ENCODE measurements at regions not wholly inside any gene's neighbourhood (a gene's known extent, or its start where the extent isn't known, plus 50 kb on each side); places are given as distances from the start of the nearest gene placed in this dataset.

DNA sequence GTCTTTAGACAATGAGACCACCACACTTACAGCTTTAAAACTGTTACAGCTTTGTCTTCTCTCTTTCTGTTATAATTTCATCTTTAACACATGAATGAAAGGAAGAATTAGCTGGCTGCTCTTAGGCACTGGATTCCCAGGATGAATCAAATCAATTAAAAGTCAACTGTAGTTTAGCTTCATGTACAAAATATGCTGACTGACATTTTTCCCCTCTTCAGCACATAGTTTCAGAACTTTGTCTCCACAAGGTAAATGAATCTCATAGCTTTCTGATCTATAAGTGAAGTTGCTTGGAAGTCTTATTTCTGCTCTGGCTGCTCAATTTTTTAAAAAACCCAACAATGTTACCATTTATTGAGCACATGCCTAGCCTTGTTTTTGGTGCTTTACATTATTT lies 293.8 kb downstream of the GRIN2B start:
- DNase-seq: no peak

DNA sequence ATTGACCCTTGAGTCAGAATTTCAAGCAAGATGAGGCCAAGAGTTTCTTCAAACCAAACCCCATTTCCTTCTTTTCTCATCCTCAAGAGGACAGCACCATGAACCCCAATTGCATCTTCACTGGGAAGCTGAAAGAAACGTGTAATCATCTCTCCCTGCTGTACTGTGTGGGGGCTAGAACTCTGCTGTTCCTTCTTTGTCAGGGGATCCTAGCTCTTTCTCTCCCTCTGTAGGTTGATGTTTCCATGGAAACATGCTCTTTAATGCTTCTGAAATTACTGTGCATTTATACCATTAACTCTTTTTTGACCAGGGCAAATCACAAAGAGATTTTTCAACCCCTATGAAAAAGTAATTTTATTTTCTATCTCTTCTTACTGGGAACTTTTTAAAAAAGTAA lies 295.1 kb downstream of the GRIN2B start:
- DNase-seq: peak in 1 of 51 donors; percentile 33

DNA sequence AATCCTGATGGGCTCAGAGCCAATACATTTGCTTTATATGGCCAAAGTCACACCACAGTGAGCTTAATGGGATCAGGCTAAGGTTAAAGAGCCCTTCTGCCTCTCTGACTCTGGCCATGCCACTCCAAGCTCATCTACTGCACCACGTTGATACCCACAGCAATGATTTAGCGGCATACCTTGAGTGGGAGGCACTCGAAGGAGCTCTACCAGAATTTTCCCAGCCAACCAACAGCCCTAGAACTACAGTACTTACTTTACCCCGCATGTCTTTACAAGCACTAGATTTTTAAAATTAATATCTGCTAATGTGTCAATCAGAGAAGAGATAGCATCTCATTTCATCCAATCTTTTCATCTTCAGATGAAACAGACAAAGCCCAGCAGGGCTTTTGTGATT lies 300.5 kb downstream of the GRIN2B start:
- no peak for DNase-seq

DNA sequence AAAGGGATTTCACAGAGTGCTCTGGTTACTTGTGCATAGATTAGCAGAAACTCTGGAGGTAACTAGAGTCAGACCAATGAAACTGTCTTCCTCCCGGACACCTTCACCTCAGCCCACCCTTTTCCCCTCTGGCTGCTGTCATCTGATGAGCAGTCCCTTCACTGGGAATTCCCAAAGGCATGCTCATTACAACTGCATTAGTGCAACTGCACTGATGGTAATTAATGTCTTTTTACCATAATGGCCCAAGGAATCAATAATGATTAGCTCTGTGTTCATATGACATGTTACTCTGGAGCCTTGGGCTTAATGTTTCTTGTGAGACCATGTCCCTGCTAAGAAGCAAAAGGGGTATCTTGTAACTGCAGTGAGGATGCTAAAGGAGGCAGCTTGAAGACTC lies 304.5 kb downstream of the GRIN2B start:
- no peak for DNase-seq

DNA sequence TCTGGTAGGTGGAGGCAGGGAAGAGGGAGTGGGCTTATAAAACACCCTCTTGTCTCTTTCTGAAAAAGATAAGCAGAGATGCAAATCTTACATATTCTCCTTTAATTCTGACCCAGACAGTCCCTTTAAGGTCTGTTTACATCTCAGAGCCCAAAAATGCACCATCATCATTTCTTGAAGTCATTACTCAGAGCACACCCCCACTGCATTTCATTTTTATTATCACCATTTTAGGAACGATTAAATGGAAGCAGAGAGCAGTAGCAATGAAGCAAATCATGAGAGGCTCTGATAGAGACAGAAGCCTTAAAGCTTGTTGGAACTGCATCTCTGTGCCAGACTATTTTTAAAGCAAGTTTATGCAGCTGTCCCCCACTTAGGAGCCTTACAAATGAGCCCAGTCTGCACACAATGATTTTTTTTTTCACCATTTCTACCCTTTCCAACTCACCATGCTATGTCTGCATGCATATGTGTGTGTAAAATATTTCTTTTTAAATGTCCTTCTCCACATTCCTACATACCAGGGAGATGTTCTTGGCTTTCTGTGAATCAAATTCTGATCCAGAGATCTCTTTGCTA lies 311.0 kb downstream of the GRIN2B start:
- DNase-seq: peak in 1 of 51 donors; percentile 17

DNA sequence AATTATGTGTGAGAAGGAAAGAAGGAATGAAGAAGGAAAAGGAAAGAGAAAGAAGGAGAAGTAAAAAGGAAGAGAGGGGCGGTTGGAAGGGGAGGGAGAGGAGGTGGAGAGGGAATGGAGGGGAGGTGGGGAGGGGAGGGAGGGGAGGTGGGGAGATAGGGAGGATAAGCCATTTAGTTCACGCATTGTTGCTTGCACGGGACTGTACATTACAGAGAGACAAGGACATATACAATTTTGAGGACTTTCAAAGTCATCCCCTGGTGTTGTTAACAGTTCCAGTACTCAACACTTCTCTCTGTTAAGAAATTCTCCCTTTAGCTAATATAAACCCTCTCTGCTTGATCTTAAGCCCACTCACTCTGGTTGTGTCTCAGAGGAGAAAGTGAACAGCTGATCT lies 312.5 kb downstream of the GRIN2B start:
- DNase-seq: no peak

DNA sequence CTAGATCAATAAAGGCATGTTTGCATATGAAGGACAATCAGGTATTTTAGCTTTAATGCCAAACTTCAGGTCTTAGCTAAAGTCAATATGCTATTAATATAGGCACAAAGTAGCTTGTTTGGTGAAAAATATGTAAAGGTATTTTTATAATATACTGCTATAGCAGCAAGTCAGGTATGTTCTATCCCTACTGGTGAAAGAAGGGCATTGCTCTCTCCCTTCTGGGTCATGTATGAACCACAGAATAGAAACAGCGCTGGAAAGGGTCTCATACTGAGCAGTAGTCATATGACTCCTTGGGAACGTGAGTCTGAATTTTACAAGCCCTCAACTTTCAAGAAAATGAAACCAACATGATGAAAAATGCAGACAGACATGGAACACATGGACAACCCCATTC lies 314.6 kb downstream of the GRIN2B start:
- no peak for DNase-seq

- peak in 33 of 51 donors; percentile 1 to 49 (median 23) for DNase-seq
These were observed 320.2 kb downstream of the GRIN2B start for GRCh38 chr12:13661005-13661887.

DNA sequence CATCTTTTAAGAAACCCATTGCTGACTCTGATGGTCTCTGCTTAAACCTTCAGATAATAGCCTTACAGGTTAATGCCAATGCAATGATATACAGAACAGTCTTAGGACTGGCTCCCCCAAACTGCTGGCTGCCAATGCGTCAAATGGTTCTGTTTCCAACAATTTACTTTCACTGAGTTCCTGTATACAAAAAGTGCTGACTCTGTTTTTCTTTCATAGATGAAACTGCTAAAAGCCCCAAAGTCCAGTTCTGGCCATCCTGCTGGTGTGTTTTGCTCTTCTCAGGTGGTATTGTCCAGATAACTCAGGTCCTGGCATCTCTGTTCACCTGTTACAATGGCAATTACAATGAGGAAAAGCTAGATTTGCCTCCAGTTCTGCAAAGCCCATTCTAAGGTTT lies 326.9 kb downstream of the GRIN2B start:
- DNase-seq: no peak

DNA sequence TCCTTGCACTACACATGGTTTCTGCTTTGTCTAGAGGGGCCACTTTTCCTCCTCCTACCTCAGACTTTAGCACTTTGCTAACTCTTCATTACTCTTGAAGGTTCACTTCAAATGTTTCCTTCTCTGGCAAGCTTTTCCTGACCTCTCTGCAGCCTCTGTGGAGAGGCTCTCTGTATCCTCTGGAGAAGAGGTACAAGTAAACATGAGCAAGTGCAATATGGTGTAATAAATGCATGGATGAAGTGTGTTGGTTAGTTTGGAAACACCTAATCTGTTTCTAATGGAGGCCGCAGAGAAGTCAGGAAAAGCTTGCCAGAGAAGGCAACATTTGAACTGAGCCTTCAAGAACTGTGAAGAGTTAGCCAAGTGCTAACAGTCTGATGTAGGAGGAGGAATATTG lies 329.3 kb downstream of the GRIN2B start:
- no peak for DNase-seq

- no peak for DNase-seq
These were observed 345.7 kb downstream of the GRIN2B start for GRCh38 chr12:13635709-13636108.

GRCh38 chr12:13631873-13632272 lies 349.5 kb downstream of the GRIN2B start:
- peak in 9 of 51 donors; percentile 1 to 30 (median 3) for DNase-seq

DNA sequence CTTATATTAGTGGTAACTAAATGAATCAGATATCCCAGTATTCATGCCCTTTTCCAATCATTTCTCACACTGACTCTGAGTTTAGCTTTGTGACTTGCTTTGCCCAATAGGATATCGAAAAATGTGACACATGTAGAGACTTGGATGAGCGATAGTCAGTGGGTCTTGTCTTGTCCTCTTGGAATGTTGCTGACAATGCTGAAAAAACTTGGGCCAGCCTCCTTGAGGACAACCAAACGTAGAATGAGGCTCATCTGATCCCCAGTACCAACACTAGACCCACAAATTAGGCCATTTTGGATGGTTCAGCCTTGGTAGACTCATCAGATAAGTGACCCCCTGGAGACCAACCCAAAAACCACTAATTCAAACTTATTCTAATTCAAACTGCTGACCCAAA lies 351.0 kb downstream of the GRIN2B start:
- DNase-seq: no peak

- no peak for DNase-seq
These were observed 353.3 kb downstream of the GRIN2B start for GRCh38 chr12:13628067-13628466.

DNA sequence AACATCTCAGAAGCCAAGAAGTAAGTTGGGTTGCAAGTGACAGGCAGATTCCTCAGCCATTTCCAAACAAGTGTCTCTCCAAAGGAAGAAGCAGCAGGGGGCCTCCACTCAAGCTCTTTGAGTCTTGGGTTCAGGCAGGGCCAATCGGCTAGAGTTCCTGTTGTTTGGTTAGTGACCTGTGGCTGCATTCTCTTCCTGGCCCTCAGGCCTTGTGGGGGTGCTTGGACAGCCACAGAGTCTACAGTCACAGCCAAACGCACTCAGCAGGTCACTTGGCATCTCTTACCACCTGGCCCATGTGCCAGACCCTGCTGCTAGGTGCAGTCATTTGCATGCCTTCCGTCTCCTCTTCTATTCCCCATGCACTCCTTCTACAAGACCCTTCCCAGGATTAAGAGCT lies 353.9 kb downstream of the GRIN2B start:
- DNase-seq: no peak

DNA sequence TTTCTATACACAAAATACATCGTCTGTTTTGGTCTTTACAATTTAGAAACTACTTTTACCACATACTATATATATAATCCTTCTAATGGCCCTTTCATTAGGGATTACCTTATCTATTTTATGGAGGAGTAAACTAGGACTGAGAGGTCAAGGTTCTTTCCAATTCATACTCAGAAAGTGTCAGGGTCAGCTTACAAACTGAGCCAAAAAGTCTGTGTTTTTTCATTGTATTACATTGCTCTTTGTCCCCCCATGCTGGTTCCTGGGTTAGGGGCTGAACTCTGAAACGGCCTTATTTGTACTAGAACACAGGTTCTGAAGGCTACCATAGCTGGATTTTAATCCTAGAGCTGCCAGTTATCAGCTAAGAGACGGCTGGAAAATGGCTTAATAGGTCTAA lies 368.1 kb downstream of the GRIN2B start:
- no peak for DNase-seq

DNA sequence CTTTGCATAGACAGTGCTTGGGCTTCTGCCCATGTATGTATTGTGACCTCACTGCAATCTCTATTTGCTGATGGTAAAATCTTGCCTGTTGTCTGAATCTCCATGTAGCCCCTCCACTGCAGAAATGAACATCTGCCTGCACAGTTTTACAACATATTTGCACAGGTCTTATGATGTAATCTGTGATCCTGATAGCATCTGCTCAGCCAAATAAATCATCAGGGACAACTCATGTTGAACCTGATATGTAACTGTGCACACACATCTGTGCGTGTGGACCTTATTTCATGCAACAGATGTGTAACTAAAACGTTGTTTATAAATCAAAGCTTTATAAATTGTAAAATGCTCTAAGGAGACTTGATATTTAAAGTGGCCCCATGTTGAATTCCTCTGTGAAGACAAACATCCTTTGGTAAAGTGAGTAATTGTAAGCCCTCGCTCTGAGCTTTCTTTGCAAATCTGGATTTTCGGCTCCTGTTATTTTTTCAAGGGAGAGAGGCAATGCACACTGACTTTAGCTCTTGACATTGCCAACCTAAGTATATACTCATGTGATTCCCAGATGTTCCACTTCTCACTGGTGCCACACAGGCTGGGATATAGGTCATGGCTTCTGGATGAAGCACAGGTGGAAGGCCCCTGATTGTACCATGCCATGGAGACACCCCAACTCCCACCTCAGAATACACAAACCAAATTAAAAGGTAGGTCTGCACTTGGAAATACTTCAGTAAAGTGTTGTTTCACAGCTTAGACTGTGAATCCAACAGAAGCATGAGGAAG lies 371.3 kb downstream of the GRIN2B start:
- DNase-seq: no peak

GRCh38 chr12:13606290-13606689 lies 375.1 kb downstream of the GRIN2B start:
- no peak for DNase-seq

DNA sequence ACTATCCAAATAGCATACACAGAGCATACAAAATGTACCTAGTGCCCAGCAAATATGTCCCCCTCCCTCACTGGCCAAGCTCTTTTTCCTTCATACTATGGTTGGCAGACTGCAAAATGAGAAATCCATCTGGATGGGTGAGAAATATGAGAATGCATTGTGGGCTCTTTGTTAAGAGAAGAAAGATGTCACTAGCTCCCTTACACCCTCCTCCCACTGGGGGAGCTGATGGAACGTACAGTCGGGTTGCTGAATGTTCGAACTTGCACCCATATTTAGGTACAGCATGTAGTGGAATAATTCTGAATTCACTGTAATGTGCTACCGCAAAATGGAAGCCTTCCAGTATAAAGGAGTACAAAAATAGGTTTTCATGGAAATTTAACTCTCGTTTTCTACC lies 377.4 kb downstream of the GRIN2B start:
- DNase-seq: no peak

DNA sequence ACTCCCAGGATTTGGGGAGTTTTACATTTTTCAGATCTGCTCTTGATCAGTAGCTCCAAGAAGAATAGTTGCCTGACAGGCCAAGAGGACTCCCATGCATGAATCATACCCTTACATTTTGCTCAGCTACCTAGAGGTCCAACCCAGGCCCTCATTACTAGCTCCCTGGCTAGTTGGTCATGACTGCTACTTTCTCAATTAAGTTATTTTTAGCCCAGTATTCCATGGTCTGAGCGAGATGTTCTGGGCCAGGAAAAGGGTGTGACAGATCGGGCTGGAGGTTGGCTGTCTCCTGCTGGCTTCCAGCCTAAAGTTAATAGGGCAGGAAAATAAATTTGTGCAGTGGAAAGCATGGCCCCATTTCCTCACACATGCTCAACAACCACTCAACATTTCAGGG lies 379.2 kb downstream of the GRIN2B start:
- DNase-seq: no peak

DNA sequence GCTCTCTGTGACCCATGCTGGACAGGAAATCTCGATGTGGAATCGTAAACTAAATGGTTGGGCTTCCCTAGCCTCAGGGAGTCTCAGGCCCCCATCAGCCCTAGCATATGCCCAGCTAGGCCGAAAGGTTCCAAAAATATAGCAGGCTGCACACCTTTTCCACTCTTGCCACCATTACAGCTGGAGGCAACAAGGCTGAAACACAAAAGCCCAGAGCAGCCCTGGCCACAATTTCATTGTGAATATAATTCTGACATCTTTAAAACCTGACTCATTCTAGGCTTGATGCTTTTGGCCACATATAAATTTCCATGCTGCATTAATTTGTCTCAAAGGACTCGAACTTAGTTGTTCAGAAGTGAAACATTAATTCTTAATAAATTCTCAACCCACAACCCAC lies 382.2 kb downstream of the GRIN2B start:
- no peak for DNase-seq

DNA sequence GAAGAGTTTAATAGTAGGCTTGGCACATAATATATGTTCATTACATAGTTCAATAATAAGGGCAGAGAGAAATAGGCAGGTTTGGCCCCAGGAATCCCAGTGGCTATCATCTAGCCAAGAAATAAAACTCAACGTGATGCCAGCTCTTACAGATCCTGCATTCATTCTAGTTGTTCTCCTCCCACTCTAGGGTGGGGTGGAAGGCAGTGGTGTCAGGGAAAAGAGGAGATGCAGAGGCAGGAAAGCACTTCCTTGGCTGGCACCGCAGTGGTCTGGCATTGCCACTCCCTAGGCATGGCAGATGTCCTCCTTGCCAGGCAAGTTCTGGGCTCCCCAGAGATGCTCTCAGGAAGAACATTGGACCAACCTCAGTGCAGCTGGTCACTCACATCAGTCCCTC lies 383.6 kb downstream of the GRIN2B start:
- no peak for DNase-seq

DNA sequence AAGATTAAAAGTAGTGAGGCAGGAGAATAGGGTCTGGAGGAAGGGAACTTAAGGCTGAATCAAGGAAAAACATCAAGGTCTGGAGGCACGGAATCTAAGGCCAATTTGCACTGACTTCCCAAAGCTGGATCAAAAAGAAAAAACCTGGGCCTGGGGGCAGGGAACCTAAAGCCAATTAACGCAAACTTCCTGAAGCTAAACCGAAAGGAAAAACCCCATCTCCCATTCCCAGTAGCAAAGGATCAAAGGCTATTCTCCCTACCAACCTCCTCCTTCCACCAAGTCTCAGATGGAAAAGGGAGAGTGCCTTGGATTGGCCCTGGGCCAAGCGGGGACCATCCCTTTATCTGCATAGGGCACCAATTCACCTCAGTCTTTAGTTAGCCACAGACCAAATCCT lies 384.2 kb downstream of the GRIN2B start:
- DNase-seq: no peak
